NCI-H2196 treated with DMSO at 0.1 percent for 48 hours (cell line): ENCODE measurements at regions not wholly inside any gene's neighbourhood (a gene's known extent, or its start where the extent isn't known, plus 50 kb on each side); places are given as distances from the start of the nearest gene placed in this dataset.

Experiments
- DNase-seq: peaks from one replicate; lab custom pipeline; 2025; ENCODE audit not compliant: unreplicated experiment; lab: John Stamatoyannopoulos, UW

DNA sequence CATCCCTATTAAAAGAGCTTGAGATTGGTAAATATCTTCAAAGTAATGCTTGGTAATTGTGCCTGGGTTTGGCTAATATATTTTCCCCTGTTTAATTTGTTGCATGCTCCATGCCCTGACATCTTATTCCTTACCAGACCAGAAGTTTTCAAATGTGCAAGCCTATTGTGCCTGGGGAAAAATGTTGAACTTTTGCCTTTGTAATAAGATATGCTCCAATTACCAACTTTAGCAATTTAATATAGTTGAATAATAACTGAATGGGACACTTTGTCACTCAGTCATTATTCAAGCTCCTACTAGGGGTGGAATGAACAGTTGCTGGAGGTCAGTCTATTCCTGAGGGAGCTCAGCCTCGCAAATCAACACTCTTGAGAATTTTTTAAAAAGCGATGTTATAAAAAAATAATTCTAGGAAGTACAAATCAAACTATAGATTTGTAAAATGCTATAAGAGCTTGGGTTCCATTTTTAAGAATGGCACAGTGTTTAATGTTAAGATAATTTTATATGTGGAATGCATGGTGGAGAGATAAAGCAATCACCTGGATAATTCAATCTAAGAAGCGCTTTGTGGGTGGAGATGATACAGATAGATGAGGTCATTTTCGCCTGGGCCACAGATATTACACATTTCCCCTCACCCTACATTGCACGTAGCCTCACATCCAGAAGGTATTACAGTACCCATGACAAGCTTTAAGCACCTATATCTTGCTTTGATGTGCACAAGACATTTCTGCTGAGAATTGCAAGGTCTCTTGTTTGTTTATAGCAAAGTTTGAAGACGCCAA, 231.8 kb downstream of the PIK3R1 start:
- no peak for DNase-seq

DNA sequence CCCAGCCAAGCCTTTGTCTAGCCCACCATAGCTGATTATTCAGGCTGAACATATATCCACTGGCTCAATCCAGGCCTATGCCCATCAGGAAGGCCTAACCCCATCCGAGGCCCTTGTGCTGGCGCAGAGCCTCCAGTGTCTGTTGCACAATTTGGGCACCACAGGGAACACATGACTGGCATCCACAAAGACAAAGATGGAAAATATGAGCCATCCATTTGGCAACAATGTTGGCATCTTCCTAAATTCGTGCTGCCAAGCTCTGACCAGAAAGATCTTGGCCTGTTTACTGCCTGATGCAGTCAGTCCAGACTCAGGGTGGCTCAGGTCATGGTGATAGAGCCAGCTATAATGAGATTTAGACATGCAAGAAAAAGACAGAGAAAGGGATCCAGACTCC, 233.8 kb downstream of the PIK3R1 start:
- no peak for DNase-seq

DNA sequence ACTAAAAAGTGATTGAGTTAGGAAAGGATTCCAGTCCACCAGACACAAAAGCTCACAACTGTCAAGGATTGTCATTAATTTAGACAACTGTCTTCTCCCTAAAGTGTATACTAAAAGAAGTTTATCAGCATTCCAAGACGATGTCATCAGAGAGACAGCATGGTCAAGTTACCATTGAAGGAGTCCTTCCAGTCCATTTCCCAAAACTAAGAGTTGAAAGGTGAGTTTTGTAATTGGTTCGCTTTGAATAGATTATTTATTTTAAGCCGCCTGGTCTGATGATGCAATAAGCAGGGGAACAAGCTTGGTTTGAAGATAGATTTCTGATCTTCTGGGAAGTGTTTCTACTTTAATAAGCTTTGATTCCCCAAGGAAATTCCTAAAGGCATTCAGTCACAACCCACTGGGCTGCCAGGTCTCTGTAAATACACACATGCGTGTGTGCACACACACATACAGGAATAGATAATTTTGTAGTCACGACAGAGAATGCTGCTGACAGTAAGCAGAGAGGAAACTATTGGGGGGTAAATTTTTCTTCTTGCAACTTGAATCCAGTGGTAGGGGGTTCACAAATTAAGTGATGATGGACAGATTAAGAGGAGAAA, 234.8 kb downstream of the PIK3R1 start:
- DNase-seq: no peak

DNA sequence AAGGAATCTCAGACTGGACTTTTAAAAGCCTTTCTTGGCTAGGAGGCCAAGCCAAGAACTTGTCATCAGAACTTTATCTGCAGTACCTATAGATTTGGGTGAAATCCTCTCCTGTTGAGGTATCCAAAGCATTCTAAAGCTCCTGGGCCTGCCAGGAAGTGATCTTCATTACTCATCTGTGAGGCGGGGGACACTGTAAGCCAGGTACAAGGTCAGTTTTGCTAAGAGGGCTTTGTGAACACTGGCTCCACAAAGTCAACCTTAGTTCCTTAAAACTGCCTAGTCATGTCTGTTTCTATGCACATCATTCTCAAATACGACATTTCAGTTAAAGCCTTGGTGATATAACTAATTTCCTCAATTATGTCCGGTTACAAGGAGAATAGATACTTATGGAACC, 236.7 kb downstream of the PIK3R1 start:
- DNase-seq: no peak

DNA sequence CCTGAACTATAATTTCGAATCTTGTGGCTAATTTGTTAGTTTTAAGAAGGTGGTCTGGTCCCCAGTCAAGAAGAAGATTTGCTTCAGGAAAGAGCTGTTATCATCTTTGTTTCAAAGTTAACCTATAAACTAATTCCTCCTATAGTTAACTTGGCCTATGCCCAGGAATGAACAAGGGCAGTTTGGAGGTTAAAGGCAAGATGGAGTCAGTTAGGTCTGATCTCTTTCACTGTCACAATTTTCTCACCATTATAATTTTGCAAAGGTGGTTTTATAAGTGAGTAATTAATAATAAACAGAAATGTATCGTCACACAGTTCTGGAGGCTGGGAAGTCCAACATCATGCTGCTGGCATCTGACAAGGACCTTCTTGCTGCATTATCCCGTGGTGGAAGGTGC, 238.6 kb downstream of the PIK3R1 start:
- DNase-seq: no peak

DNA sequence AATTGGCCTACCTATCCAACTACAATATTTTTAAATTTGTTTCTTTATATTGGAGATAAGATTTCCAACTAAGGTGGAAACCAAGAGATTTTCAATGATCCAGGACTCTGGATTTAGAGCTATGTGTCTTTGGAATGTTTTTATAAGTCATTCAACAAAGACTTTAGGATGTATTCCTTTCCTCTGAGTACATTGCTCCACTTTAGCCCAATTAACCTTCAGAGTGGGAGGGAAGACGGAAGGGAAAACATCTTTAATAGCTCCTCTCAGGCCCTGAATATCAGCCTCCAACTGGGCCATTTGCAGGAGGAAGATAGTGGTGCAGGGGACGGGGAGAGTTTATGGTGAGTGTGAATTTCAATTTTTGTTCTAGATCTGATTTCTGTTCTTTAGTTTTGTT, 239.2 kb downstream of the PIK3R1 start:
- DNase-seq: no peak

DNA sequence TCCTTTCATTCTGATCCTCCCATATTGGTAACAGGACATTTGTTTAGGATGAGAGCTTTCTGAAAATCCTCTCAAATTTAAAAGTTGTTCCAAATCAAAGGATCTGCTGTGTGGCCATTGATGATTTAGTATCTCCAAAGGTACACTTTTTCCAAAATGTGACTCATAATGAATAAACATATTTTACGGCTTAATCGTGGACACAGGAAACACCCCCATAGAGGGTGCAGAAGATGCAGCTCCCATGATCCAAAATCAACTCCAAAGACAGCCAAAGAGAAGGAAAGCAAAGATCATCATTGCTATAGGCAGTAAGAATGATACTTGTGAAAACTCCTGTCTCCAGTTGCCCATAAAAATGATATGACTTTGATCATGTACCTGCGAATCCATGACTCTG, 239.7 kb downstream of the PIK3R1 start:
- no peak for DNase-seq

DNA sequence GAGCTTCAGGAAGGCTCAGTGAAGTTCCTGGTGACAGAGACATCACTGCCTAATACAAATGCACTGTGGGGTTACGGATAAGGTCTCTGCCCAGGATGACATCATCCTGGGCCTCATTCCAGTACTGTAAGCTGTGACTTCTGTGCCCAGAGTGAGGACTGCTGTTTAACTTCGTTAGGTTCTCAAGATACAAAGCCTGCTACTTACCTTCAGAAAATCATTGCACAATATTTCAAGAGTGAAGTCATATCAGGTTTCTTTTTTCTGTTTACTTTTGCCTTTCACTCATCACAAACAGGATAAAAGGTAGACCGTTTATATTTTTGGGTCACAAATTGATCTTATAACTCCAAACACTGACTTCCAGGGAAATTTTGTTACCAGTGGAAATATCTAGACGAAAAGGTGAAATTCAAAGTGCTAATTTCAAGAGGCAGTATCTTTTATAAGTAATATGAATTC, 241.2 kb downstream of the PIK3R1 start:
- DNase-seq: peak; percentile 4

DNA sequence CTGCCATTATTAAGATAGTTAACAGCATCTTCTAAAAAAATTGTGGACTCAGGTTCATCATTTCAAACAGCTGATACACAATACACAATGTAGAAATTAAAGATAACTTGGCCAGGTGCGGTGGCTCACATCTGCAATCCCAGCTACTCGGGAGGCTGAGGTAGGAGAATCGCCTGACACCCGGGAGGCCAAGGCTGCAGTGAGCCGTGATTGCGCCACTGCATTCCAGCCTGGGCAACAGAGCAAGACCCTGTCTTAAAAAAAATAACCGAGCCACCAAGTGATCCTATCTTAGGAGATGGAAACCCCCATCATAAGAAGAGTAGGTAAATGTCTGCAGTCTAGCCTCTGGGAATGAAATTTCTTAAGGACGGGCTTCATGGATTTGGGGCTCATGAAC, 241.7 kb downstream of the PIK3R1 start:
- no peak for DNase-seq

DNA sequence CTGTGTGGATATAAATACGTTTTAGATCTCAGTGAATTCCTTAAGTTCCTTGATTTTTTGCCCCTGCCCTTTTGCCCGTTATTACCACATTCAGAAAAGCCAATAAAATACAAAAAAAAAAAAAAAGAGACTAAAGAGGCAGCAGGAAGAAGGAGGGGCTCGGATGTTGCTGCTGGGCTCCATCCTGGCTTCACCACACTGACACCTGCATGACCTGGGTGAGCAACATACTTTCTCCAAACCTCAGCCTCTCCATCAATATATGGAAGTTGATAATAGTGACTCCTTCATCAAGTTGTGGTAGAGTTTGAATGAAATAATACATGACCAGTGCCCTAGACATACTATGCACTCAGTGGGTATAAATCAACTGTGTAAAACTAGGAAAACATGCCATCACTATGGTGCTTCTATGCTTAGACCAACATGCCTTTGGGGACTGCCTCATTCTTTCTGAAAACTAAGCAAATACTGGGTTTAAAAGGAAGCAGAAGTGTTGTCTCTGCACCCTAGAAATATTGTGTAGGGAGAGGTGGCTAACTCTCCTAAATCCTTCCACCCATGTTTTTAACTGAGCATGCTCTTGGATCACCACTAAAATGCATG, 243.0 kb downstream of the PIK3R1 start:
- DNase-seq: no peak

DNA sequence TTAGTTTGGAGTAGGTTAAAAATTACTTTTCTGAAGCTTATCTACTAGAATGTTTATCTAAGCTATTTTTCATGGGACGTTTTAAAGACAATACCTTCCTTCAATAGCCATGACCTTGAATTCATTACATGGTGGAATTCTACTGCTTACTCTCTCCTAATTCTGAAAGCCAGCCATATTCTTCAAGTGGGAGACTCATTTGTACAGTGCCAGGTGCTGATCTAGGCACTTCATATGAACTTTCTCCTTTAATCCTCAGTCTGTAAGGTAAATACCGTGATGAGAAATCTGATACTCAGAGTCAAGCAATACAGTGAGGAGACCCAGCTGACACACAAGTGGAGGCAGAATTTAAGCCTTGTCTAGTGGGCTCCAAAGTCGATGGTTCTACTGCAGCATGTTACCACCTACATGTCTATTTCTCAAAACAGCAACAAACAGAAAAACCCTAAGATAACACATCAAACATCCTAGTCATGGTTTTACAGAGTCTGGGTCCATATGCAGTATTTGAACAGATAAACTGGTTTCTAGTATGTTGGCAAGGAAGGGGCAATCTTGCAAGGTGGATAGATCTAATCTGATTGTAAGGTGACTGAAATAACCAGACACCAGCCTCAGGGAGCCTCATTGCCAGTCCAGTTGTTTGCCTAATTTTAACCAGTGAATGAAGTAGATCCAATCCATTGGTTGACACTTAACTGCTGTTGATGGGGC, 243.7 kb downstream of the PIK3R1 start:
- DNase-seq: no peak

DNA sequence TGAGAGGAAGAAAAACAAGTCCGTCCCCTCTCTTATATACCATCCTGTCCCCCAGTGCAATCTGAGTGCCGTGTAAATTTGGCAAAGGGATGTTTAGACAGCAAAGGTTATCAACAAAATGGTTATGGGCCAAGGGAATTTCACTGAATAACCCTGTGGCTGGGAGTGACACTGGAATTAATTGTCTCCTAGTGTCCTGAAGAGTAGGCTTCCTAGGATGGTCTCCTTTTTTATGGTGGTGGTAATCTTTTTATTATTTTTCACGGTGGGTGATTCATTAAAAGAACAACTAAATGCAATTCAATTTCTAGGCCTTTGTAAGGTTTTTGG, 244.2 kb downstream of the PIK3R1 start:
- no peak for DNase-seq

DNA sequence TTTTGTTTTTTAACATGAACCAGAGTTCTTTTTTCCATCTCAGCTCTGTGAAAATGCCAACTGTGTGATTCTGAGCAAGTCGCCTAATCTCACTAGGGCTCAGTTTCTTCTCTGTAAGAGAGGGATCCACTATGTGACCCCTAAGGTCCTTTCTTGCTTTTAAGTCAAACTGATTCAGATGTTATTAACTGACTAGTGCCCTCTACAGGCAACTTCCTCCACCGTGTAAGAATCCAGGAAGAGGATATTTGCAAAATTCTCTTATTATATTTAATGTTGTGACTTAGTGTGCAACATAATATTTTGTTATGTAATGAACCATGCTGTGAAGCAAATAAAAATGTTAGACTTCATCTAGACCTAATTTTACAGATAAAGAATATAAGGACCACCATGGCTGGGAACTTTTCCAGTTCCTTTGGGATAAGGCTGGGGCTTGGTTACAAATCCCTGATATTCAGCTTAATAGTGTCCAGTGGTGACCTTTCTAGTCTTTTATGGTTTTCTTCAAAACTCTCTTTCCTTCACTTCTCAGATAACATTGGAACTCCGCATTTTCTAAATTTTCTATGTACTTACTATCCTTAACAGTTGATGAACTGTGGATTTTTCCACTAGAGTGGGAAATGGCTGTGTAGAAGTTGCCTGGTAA, 244.7 kb downstream of the PIK3R1 start:
- DNase-seq: no peak

DNA sequence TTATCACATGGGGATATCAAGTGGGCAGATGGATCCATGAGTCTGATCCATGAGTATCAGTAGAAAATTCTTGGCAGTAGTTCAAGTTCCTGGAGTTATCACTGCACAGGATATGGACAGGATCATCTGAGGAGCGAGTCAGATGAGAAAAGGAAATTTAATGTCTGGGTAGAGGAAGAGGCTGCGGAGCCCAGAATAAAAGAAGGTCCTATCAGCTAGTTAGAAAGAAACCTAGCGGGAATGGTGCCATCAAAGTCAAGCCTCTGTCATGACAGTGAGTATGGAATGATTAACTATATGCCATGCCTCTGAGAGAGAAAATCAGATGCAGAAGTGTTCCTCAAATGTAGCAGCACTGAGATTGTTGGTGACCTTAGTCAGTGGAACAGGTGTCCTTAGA, 248.1 kb downstream of the PIK3R1 start:
- no peak for DNase-seq

DNA sequence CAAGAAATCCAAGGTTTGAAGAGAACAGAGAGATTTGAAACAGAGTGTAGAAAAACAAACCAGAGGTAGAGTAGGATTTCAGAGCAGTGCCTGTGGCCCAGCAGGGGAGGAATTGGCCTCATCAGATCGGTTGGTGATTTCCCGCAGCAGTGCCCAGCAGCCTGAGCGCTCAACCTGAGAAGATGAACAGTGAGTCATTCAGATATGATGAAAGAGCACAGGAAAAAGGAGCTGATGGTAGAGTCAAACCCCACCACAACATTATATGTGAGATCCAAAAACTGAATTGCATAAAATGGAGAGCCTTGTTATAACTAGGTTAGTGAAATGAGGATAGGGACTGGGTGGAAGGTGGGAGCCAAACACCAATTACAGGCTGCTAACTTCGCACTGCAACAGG, 248.9 kb downstream of the PIK3R1 start:
- DNase-seq: no peak

DNA sequence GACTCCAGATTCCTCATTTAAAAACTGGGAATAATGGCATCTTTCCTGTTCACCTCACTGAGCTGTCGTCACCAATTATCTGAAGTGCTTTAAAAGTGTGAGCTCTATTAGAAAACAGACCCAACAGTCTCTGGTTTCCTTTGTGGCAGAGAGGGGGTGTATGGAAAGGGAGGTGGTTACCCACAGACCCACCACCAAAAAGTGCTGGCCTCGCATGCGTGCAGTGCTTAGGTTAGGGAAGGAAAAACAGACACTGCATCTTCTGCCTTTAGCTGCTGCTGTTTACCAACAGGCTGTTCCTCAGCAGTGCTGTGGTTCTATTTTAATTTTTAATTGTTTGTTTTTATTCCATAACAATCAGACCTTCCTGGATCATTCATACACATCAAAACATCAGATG, 249.6 kb downstream of the PIK3R1 start:
- no peak for DNase-seq

DNA sequence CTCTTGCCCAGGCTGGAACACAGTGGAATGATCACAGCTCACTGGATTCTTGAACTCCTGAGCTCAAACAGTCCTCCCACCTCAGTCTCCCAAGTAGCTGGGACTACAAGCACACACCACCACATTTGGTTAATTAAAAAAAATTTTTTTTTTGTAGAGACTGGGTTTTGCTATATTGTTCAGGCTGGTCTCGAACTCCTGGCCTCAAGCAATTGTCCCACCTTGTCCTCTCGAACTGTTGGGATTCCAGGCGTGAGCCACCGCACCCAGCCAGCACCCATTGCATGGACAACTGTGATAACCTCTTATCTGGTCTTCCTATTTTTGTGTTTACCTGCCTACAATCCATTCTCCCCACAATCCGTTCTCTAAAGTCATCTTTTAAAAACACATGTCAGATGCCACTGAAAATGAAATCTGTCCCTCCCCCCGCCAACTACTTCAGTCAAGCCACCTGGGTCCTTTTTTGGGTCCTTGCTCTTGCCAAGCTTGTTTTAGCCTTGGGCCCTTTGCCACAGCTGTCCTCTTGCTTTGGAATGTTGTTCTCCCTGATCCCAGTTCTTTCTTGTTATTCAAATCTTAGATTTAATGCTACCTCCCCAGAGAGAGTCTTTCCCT, 250.5 kb downstream of the PIK3R1 start:
- no peak for DNase-seq

DNA sequence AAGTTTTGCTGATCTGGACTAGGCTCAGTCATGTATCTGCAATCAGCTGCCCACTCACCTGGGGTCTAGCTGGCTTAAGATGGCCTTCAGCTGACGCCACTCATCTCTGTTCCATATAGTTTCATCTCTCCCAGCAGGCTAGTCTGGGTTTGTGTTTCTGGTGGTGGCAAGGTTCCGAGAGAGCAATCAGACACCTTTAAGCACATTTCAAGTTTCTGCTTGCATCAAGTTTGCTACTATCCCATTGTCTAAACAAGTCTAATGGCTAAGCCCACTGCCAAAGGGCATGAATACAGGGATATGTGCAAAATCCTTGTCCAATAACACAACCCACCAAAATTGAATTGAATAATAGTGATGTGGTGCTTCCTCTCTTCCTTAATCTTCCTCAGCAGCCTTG, 251.7 kb downstream of the PIK3R1 start:
- DNase-seq: no peak

DNA sequence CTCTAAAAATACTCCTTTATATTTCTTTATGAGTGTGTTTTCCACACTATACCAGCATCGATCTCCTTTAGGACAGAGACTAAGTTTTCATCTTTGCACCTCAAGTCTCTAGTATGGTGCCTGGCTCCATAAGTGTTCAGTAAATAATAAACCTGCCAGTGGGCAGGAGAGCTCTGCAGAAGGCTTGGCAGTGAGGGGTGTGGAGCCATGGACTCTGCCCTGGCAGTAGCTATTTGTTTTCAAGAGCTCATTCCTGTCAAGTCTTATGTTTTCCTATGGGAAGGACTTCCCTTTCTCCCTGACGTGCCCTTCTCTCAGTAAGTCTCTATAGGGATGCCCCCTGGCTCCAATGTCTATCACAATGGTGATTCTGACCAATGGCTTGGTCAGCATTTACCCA, 252.2 kb downstream of the PIK3R1 start:
- no peak for DNase-seq

DNA sequence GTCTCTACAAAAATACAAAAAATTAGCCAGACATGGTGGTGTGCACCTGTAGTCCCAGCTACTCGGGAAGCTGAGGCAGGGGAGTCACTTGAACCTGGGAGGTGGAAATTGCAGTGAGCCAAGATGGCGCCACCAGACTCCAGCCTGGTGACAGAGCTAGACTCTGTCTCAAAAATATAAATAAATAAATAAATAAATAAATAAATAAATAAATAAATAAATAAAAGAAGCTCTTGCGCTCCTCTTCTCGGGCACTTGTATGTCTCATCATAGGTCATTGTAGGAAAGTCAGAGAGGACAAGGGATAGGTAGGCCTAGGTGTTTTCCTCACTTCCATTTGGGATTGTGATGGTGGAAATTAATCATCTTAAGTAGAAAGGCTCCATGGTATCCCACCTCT, 252.8 kb downstream of the PIK3R1 start:
- DNase-seq: no peak

DNA sequence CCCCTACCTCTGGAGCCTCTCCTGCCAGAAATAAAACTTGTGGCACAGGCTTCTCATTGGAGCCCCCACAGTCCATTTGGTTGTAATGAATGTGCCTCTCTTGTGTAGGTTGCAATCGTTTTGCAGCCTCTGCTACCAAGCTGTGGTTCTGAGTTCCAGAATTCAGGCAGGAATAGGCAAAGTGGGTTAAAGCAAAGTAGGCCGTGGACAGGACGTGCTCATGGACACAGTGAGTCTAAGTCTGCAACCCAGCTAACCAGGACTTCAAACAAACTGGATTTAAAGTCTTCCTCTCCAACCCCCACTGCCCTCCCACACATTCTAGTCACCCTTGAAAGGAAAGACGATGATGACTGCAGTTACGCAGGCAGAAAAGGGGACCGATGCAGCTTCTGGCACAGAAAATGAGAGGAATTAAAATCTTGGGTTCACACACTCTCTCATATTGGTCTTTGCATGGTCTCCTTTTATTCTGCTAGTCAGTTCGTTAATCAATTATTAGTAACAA, 260.0 kb downstream of the PIK3R1 start:
- no peak for DNase-seq
